Left renal cortex interstitium (tissue), 4 donors: ENCODE measurements at regions not wholly inside any gene's neighbourhood (a gene's known extent, or its start where the extent isn't known, plus 50 kb on each side); places are given as distances from the start of the nearest gene placed in this dataset.

ENCODE experiments used
- DNase-seq, 4 donors: peaks; one replicate each; pipeline ENCODE4 v3.0.0-alpha.2; 2013; ENCODE audit warnings: low read depth in 4 of 4, low spot score in 2 of 4, missing footprints in 1 of 4

DNA sequence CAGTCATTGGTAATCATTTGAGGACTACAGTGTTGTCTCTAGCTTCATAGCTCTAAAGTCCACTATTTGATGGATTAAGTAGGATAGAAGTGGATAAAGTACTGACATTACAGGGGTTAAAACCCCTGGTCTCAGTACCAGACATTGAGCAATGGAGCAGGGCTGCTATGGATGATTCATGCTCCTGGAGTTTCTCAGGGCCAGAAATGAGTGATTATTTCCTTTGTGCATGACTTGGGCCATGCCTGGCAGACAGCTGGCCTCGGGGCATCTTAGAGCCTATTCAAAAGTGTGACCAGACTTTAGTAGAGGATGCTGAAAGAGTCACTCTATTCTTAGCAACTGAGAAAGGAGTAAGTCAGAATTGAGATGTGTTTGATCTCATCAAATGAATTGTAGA lies 350.7 kb upstream of the TLE4 start:
- no peak for DNase-seq

DNA sequence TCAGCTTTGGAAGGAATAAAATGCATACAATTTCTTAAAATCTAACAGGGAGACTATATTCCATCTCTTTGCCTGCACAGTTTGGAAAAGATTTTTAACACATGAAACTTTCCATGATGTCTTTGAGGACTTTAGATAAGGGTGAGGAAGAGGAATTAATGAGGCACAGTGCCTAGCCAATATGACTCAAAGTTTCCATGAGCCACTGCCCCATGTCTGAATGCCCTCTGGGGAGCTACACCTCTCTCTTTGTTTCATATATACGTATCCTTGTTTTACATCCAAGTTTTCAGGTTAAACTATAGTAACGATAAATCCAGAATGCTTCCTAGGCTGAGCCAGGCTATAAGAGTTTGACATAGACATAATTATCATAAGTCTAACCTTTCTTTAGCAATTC lies 349.3 kb upstream of the TLE4 start:
- DNase-seq = no peak

DNA sequence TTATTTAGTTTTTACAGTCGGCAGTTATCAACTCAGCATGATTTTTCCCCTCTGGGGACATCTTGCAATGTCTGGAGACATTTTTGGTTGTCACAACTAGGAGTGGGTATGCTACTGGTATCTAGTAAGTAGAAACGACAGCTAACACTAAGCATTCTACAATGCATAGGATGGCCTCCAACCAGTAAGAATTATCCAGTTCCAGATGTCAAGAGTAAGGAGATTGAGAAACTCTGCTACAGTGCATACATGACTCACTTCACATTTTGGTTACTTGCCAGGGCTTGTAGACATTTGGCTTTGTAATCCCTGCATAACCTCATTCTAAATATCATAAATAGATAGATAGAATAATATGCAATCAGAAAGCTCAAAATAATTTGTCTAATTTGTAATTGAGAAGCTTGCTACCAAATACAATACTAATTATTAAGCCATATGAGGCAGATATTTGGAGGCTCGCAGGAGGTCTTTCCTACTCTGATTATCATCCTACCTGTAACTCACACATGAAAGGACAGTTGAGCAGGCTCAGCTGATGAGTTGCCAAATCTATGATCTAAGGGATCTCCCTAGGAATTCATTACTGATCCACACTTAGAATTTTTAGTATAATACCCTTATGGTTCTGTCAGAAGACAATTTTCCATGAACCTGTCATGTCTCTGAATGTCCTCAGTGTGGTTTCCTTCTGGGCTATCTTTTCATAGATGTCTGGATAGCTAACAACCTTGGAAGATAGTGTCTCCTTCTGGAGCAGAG lies 346.9 kb upstream of the TLE4 start:
- no peak for DNase-seq

- DNase-seq = no peak
These were observed 338.2 kb upstream of the TLE4 start for GRCh38 chr9:79233542-79233941.

GRCh38 chr9:79236466-79236865 lies 335.3 kb upstream of the TLE4 start:
- no peak for DNase-seq

DNA sequence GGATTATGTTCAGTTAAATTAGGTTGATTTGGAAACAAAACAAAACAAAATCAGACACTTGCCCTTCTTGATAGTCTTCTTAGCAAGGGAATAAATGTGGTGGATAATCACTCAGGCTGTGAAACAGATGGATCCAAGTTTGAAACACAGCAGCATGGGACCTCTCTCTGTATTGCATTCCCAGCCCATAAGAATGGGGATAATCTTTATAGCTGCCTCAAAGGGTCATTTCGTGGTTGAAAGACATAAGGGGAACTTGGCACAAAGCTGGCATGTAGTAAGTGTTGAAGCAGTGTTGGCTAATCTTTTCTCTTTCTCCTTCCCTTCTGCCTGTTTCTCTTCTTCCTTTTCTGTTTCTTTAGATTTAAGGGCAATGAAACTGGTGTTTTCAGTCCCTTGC lies 333.9 kb upstream of the TLE4 start:
- DNase-seq = no peak

DNA sequence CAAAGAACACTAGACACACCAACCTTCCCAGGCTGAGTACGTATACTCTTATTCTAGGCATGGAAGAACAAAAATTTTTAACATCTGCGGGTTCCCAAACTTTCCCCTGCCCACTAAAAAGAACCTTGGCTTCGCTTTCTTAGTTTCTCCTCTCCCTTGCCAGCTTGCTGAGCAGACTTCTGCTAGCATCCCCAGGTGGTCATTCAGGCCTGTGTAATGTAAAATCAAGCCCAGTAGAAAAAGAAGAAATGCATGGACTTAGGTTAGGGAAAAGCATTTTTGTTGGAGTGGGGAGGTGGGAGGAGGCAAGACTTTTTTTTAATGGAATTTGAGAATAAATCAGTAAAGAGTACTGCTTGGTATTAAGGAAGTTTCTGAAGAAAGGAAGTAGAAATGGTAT lies 331.0 kb upstream of the TLE4 start:
- DNase-seq = no peak

DNA sequence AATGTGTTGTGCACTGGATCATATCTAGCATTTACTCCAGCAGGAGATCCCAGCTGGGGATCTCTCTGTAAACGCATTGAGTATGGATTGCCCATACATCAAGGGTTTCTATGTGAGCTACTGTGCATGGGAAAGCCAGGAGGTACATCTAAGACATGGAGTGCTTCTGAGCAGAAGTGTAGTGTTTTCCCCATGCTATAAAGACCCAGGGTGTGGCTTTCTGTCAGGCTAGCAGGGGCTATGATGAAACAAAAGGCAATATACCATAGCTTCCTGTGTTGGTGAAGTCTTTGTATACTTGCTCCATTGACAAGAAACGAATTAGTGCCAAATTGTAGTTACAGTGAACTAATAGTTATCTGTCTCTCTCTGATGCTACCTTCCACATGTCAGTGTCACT lies 329.3 kb upstream of the TLE4 start:
- no peak for DNase-seq

DNA sequence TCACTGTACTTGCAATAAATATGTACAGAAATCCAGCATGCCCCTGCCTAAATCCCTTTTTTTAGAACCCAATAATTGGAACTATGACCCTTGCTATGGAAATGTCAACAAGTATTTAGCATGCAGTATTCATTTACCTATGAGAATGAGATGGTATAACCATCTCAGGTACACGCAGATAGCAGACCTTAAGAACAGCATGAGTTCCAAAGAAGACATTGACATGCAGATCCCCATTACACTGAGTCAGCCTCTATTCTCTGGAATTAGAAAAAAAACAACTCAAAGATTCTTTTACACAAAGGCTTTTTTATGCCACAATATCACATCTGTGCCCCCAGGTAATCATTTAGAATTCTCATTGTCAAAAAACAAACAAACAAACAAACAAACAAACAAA lies 325.6 kb upstream of the TLE4 start:
- DNase-seq = no peak

GRCh38 chr9:79247021-79247420 lies 324.7 kb upstream of the TLE4 start:
- DNase-seq = no peak

DNA sequence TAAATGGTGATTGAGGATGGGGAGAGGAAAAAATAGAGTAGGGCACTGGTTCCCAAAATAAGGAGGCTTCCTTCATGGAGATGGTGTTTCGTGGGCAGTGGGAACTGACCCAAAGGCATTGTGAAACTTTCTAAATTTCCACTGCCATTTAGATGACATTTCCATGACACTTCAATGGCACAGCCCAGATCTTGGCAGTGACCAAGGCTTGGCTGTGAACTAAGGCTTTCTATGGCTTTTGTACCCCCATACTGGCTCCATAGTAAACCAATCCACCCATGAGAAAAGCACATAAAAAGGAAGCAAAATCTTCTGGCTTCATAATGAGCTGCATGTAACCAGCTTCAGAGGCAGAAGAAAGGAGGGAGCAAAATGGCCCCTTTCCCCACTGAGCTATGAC lies 321.0 kb upstream of the TLE4 start:
- DNase-seq = no peak

DNA sequence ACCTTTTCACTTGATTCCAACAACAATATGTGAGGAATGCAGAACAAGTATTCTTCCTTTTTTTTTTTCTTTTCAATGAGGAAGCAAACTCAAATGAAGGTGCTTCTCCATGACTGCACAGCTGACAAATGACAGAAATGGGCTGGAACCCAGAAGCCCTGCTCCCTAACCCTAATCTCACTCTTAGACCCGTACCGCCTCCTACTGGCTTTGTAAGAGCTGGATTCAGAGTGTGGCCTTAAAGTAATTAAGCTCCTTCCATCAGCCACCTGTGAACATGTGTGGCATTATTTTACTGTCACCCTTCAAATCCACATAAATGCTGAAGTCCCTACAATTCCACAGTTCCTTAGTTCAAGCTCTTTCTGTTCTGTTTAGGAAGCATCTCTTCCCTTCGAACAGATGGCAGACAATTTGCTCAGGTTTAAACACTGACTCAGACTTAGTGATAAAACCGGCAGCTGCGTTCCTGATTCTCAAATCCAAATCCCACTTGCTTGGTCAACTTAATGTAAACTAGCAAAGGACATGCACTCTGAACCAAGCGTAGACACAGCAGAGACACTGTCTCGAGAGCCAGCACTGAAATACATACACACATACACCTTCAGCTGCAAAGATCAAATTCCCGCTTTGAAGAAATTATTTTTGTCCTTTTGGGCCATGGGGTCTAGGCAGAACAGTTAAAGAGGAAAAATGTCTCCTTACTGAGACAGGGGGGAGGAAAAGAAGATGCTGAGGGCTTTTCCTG lies 316.7 kb upstream of the TLE4 start:
- DNase-seq = no peak

GRCh38 chr9:79255651-79256260 lies 316.0 kb upstream of the TLE4 start:
- DNase-seq = no peak

- DNase-seq = peak; percentile 52 to 79 (median 74)
These were observed 315.0 kb upstream of the TLE4 start for GRCh38 chr9:79256691-79257213.

DNA sequence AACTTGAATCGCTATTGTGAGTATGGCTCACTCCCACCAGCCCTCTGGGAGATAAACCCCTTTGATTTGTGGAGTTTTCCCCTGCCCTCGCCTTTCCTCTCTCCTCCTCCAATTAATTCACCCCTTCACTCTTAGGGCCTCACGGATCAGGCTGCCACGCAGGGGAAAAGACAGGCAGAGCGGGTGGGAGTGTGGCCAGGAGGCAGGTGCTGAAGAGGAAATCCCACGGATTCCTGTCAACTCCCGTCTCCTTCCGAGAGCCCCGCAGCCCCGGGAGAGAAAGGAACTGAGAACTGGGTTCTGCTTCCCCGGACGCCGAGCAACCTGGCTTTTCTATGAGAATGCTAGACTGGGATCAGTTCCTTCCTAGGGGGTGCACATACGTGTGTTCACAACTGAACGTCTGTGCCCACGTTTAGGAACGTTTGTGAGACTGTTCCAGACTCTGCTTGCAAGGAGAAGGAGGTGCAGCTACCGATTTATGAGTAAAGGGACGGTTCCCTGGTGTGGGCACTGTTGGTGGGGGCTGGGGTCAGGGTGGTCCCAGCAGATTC lies 314.5 kb upstream of the TLE4 start:
- peak in 1 of 4 donors; percentile 70 for DNase-seq

DNA sequence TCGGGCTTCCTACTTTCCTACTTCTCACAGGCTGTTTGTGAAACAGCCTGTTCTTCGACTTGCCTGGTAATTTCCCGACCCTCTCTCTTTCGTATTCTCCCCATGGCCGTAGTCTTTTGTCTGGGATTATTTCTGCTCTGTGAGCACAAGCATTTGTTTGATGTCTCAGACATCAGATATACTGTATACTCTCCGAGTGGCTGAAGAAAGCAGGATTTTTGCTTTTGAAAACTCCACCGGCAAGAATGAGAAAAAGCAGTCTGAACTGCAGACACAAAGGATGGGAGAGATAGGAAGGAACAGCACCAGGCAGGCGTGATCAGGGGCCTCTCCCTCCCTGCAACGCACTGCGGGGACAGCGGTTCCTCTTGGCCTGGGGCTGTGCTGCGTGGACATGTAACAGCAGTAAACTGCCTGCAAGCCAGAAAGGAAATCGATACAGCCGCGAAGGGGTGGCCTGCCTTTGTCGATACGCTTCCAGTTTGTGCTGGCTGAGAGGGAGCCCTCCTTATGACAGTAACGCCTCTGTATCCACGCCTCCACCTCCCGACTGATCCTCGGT lies 313.9 kb upstream of the TLE4 start:
- peak in 1 of 4 donors; percentile 48 for DNase-seq

DNA sequence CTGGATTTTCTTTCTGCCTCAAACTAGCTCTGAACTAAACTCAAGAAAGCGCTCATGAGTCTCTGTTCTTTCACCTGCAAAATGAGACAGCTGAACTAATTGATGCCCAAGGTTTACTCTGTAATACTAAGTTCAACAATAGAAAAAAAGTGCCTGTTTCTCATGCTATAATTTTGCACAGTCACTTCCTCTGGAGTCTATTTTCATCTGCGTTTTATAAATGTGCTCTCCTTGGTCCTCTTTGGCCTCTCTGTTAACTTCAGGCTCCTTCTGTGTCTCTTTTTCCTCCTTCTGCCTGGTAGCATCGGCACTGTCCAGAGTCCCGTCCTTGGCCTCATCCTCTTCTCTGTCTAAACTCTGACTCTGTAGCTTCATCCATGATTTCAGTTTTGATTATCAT lies 311.9 kb upstream of the TLE4 start:
- DNase-seq = no peak

DNA sequence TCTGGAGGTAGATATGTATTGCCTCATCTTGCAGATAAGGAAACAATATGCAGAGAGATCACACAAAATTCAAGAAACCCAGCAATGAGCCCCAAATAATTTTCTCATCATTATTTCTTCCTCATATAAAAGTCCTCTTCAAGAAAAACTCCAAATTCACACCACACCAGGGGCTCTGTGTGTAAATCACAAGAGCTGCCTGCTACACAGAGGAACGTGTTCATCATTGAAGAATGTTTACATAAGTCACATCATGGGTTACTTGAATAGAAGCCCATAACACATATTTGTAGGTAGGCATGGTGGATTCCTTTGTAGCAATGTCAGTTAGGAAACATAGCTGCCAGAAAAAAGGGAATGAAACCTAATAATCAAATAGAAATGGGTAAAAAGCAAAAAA lies 308.1 kb upstream of the TLE4 start:
- no peak for DNase-seq

- DNase-seq = no peak
These were observed 307.7 kb upstream of the TLE4 start for GRCh38 chr9:79264041-79264440.

DNA sequence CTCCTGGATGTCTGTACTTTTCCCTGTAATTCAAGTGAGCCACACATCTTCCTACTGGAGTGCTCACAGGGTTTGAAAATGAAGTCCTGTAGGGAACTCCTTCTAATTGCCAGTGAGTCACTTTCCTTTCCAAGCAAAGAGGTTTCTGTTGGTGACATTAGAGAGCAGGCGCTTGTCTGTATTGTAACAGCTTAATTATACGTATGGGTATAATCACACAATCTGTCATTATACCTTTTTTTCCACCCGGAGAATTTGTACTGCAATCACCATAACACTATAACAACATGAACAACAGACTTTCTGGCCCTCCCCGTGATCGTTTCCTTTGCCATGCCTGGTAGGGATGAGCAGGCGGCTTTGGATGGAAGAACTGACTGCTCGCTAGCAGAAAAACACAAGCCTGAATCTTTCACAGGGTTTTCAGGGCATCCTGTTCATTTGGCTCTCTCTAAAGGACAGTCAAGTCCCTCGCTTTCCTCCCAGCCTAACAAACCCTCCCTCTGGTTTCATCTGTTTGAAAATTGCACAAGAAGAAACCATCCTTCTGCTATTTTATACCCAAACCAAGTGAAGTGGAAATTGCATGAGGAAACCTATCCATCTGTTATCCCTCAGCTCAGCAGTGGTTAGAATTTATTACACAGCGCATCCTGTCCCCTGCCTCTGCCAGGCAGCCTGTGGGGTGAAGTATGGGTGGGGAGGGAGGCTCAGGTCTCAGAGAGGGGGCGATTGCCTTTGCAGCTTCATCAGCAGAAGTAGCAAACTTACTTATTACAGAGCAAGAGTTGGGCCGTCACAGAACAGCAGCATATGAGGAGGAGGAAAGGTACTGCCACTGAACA lies 307.0 kb upstream of the TLE4 start:
- no peak for DNase-seq
